NCI-H187 treated with DMSO at 0.1 percent for 48 hours (cell line): ENCODE measurements at regions not wholly inside any gene's neighbourhood (a gene's known extent, or its start where the extent isn't known, plus 50 kb on each side); places are given as distances from the start of the nearest gene placed in this dataset.
"Not testable (repeated sequence)": the region's sequence is repeated elsewhere in the genome, so short reads cannot be mapped to it uniquely, and the experiment has no call there.

Source experiments
- DNase-seq: peaks from one replicate; lab custom pipeline; 2025; lab: John Stamatoyannopoulos, UW

DNA sequence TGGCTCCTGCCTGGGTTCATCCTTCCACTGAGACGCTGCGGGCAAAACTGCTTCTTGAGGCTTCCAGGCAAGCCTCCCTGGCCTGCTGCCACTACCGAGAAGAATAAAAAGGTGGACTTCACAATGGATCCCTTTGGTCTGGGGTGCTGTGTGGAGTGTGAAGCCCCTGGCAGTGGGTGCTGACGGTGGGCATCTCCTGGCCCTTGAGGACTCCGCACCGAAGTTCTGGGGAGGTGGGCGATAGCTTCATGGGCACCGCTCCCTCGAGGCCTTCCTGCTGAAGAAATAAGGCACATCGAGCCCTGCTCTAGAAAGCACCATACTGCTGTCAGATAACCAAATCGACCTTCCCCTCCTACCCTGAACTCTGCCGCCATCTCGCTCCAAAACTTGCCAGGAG lies 106.6 kb upstream of the CTBP2 start:
- no peak for DNase-seq

DNA sequence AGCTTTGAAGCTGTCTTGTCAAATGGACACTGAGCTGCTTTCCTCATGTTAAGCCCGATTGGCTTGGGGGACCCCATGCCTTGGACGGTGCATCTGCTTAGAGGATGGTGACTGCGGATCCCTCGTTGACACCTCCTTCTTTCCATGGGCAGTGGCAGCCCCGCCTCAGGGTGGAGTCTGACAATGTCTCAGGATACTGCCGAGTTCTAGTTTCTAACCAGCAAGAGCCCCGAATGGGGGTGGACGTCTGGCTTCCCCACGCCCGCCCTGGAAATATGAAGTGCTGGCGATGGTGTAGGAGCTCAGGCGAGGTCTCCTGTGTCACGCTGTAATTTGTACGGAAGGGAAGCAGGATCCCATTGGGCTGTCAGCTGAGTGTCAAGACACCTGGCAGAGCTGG lies 106.2 kb upstream of the CTBP2 start:
- DNase-seq = no peak

DNA sequence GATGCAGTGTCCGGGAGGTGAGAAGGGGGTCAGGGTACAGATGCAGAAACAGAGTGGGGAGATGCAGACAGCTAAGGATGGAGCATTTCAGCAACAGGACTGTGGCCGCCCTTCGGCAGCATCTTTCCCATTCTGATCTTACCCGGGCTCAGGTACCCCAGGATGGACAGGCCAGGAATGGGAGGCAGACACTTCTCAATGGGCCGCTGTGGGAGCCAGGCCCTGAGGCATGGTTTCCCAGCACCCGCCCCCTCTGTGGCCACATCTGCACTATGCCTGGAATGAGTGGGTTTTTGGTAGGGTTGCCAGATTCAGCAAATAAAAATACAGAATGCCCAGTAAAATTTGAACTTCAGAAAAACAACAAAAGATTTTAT lies 105.2 kb upstream of the CTBP2 start:
- no peak for DNase-seq

DNA sequence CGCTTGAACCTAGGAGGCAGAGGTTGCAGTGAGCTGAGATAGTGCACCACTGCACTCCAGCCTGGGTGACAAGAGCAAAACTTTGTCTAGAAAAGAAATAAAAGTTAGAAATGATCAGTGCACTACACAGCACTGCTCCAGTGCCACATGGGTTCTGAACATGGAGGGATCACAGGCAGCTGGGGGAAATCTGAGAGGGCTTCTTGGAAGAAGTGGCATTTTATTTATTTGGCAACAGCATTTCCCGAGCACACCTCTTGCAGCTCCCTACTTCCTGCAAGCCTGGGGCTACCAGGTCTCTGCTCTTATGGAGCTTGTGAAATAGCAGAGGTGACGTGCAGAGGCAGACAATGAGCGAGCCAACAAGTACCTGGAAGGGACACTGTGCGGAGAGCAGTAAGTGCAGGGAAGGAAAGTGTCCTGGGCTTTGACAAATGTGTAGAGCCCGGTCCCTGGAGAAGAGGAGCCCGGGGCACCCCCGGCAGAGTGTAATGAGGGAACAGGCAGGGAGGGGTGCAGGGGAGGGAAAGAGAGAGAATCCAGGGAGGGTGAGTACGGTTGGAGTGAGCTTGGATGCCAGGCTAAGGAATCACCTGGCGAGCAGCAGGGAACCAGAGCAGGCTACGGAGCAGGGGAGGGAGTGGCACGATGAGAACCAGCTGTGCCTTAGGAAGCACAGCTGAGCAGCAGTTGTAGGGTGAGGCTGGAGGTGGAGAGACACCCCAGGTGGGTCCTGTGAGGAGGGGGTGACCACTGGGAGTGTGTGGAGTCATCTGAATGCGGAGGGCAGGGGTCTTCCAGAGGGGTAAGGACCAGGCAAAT lies 104.6 kb upstream of the CTBP2 start:
- no peak for DNase-seq

DNA sequence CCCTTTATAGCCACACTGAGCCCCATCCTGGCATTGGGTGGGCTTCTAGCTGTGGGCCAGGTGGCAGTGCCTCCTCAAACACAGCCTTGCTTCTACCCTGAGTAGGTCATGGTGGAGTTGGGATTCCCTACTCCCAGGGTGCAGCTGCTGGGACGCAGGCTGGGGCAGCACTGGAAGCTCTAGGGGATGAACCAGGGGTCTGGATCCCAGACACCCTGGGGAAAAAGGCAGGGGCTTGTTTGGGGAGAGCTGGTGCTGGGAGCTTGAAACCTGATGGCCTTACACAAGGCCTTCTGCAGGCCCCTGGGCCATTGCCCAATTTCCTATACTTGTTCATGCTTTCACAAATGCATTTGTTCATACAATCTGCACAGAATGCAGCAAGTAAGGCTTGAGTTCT lies 103.7 kb upstream of the CTBP2 start:
- DNase-seq = no peak

DNA sequence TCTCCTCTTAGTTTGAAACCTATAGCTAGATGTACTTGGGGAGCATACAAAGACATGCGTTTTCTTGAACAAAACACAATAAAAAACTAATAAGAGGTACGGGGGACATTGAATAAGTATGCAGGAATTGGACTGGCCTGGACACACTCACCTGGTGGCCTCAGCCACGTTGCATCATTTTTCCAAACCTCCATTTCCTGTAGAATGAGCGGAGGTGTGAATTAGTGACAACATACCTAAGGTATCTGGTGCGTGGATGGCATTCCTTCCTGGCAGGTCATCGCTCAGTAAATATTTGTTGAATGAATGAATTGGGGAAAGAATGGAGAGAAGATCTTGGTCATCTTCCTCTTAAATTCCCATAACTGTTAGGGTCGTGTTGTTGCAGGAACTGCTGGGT lies 103.2 kb upstream of the CTBP2 start:
- DNase-seq = no peak

DNA sequence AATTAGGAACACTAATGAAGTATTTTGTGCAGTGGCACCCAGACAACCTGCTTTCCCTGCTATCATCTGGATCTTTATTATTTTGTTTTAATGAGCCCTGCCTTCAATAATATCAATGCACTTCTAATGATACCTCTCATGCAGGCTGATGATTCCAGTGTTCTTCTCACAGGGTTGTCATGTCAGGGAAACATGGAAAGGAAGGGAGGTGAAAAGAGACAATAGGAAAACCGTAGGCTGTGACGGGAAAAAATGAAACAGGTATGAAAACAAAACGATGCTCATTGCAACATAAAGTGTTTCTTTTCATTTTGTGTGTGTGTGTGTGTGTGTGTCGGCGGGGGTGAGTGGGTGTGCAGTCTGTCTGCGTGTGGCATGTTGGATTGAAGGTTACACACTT lies 102.6 kb upstream of the CTBP2 start:
- DNase-seq = no peak

DNA sequence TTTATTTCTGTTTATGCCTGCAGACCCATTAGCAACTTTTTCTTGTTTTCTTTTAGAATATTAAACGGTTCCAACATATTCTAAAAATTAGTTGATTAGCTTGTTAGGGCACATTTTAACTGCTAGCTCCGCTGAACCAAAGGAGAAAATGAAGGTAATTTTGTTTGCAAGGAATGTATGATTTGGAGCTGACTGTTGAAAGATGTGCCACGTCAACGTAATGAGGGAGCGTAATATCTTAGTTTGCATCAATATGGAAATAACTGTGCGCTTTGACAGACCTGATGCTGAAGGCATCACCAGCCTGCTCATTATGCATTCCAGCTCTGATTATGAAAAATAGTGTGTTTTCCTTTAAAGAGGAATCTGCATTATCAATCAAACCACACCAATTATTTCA lies 102.0 kb upstream of the CTBP2 start:
- DNase-seq = no peak

DNA sequence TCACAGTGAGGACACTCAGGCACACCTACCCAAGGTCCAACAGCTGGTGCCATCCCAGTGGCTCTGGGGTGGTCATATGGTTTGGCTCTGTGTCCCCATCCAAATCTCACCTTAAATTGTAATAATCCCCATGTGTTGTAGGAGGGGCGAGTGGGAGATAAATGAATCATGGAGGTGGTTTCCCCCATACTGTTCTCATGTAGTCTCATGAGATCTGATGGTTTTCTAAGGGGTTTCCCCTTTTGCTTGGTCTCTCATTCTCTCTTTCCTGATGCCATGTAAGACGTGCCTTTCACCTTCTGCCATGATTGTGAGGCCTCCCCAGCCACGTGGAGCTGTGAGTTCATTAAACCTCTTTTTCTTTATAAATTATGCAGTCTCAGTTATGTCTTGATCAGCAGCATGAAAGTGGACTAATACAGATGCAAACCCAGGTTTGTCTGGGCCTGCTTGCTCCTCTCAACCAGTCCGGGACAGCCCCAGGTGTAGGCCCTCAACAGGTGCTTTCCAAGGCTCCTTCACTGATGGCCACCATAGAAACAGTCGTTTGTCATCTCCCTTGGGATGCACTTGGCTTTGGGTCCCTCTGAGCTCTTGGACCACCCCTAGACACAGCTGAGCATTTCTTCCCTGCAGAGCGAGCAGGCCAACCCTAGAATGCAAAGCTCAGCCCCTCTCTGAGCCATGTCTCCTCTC lies 101.3 kb upstream of the CTBP2 start:
- DNase-seq = no peak

DNA sequence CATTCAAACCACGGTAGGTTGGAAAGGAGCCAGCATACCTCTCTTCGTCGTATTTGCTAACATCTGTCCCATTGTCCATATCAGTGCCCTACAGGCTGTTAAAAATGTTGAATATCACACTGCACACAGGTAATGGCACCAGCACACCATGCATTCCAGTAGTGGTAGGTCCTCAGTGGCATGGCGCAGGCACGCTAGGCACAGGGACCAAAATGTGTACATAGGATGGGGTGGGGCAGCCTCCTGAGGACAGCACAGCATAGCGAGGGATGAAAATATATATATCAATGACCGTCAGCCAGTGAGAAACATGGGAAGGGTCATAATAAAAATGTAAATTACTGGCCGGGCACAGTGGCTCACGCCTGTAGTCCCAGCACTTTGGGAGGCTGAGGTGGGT lies 99.9 kb upstream of the CTBP2 start:
- no peak for DNase-seq

DNA sequence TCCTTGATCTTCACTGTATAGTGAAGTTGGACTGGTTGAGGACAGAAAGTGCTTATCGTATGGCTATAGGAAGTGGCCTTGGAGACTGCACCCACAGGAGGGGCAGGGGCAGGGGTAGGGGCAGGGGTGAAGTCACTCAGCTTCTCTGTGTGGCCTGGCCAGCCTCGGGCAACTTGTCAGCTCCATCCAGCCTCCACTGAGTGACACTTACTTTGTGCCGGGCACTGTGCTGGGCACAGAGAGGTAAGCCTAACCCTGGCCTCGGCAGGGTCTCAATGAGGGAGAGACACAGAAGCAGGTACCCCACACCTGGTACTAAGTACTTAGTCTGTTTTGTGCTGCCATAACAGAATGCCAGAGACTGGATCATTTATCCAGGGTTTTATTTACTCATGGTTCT lies 99.3 kb upstream of the CTBP2 start:
- no peak for DNase-seq

DNA sequence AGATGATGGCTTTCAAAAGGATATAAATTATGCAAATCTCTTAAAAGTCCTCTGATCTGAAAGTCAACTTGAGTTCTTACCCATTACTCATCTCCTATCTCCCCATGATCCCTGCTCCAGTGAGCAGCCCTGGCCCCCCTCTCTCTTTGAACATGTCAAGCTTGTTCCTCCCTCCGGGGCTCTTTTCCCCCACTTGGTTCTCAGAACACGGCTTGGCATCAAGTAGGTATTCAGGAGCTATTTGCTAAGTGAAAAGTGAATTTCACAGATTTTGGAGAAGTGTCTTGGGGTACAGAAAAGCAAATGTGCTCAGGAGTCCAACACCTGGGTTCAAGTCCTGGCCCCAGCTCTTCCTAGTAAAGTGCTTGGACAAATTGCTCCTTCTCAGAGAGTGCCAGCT lies 98.3 kb upstream of the CTBP2 start:
- DNase-seq = no peak

DNA sequence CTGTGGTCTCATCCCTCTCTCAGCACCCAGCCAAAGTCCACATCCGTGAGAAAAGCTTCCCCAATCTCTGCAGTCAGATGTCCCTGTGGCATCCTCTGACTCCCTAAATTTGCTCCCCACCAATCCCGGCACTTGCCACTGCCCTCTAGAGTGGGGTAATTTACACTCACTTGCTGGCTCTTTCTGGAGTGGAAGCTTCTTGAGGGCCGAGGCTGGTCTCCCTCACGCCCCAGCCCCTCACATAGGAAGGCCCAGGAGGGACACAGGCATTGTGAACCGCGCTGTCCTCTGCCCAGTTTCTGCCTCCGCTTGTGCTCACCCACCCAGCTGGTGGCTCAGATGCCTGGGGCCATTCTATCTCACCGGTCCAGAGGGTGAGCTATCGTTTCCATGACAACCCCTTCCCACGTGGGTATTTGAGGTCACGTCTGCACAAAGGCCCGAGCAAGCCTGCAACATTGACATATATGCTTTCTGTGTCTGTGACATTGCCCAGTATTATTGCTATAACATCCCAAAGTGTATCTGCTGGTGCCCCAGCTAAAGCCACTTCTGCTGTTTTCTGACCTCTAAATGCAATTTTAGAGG lies 97.3 kb upstream of the CTBP2 start:
- no peak for DNase-seq

DNA sequence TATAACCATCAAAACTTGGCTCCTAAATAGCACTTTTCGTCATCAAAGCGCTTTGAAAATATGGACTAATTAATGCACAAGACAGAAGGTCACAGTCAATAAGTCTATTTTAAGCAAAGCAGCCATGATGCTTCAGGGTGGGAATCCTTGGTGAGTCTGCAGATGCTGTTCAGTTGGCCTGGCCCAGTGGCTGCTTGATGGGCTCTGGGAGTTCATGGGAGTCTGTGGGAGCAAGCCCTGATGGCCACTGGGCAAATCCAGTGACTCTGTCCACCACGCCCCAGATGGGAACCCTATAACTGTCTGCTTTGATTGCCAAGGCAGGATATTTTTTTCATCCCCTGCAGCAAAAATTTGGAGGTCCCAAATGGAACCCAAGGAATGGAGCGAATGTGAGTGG lies 95.7 kb upstream of the CTBP2 start:
- DNase-seq = no peak

DNA sequence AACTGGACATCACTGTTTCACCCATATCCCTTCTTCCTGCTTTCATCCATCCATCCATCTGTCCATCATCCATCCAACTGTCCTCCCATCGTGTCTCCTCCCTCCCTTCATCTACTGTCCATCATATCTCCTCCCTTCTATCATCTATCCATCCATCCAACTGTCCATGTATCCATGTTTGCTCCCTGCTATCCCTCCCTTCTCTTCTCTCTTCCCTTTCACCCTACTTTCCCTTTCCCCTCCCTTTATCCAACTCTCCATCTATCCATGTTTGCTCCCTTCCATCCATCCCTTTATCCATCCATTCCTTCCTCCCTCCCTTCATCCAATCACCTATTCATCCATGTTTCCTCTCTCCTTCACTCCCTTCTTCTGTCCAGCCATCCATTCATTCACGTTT lies 92.6 kb upstream of the CTBP2 start:
- DNase-seq = no peak

DNA sequence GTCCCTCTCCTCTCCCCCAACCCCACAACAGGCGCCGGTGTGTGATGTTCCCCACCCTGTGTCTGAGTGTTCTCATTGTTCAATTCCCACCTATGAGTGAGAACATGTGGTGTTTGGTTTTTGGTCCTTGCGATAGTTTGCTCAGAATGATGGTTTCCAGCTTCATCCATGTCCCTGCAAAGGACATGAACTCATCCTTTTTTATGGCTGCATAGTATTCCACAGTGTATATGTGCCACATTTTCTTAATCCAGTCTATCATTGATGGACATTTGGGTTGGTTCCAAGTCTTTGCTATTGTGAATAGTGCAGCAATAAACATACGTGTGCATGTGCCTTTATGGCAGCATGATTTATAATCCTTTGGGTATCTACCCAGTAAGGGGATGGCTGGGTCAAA lies 90.5 kb upstream of the CTBP2 start:
- DNase-seq = not testable (repeated sequence)

DNA sequence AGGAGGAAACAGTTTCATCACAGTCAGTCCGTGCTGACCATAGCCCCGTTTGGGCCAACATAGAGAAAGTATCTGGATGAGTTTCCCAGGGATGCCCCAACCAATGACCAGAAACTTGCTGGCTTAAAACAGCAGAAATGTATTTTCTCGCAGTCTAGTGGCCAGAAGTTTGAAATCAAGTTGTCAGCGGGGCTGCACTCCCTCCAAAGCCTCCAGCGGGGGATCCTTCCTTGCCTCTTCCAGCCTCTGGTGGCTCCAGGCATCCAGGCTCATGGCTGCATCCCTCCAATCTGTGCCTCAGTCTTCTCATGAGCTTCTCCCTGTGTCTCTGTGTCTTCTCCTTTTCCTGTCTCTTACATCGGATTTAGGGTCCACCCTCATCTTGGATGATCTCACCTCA lies 89.6 kb upstream of the CTBP2 start:
- no peak for DNase-seq

DNA sequence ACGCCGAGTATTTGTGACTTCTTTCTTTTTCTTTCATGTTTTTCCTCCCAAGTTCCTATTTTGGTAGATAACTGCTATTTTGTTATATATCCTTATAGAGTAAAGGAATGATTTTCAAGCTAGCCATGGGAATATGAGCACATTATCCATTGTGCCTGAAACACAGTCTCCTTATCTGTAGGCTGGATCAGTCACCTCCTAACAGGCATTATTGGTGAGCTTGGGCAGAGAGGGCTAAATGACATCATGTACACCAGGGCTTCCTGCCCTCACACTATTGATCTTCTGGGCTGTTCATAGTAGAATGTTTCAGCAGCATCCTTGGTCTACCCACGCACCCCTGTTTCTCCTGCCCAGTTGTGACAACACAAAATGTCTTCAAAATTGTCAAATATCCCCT lies 88.1 kb upstream of the CTBP2 start:
- no peak for DNase-seq

DNA sequence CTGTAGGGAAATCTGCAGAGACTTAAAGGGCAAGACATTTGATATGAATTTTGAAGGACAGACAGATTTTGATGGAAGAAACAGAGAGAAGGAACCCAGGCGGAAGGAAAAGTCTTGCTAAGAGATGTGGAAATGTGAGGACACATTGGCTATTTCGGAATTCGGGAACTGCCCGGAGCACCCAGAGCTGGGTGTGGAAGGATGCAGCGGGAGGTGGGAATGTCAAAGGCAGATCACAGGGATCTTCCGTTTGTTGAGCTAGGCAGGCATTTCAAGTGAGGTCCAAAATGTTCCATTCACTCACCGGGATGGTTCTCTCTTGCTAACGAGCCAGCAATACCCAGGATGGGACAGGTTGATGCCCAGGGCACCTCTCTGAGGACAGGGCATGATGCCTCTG lies 87.2 kb upstream of the CTBP2 start:
- DNase-seq = no peak

DNA sequence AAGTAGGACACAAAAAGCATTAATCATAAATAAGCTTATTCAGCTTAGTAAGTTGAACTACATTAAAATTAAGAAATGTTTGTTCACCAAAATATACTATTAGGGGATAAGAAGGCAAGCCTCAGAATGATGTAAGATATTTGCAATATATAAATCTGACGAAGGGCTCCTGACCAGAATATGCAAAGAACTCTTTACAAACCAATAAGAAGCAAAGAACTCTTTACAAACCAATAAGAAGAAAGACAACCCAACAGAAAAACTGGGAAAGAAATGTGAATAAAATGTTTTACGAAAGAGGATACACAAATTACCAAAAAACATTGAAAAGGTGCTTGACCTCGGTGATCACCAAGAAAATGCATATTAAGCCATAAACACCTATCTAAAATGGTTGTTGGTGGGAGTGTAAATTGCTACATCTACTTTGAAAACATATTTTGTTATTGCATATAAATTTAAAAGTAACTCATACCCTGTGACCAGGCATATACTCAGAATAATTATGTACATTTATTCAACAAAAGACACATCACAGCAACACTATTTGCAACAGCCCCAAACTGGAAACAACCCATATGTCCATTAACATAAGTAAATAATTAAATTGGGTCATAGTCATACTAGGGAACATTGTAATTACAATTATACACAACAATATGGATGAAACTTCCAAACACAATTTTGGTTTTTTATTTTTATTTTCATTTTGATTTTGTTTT lies 83.3 kb upstream of the CTBP2 start:
- no peak for DNase-seq

DNA sequence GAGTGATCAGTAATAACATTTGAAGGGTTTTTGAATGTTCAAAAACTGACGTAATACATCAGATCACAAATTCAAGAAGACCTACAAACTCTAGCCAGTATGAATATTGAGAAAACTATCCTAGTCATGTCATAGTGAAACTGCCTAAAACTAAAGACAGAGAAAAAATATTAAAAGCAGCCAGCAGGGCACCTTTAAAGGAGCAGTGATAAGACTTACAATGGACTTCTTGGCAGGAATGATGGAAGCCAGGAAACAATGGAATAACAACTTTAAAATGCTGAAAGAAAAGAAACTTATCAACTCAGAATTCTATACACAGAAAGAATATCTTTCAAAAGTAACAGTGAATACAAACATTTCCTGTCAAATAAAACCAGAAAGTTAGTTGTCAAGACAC lies 78.3 kb upstream of the CTBP2 start:
- no peak for DNase-seq

DNA sequence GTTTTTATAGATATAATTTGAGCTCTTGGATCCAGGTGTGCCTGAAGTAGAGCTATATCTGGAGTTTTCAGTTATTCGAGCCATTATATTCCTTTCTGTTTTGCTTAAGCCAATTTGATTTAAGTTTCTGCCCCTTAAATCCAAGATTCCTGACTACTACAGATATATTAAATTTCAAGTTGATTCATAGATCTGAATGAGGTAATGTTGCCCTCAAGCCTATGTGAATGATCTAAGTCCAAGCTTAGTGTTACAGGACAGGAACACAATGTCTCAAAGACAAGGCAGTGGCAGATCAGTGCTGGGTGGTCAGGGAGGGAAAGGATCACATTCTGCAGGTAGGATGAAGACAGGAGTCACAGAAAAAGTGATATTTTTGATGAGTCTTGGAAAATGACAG lies 75.7 kb upstream of the CTBP2 start:
- no peak for DNase-seq
